OCI-LY7 (cell line): ENCODE measurements at regions not wholly inside any gene's neighbourhood (a gene's known extent, or its start where the extent isn't known, plus 50 kb on each side); places are given as distances from the start of the nearest gene placed in this dataset.

Experiments used
- BruUV-seq: library from RNA; stranded (reverse); fragments of 400-500 nt; replicated peaks from 2 replicates; lab custom pipeline; 2021; lab: Mats Ljungman, UMichigan
- CTCF ChIA-PET: fragments of 300-600 bp; sonication (Branson Sonifier 250); formaldehyde crosslinking; loops from one replicate; lab custom pipeline; 2022; ENCODE audit warnings: antibody characterized with exemption; ENCODE audit not compliant: unreplicated experiment; lab: Charles Lee
- POLR2A ChIA-PET: fragments of 300-600 bp; sonication (Branson Sonifier 250); formaldehyde crosslinking; loops from one replicate; lab custom pipeline; 2022; ENCODE audit warnings: antibody characterized with exemption; lab: Charles Lee
- DNase-seq: peaks from one replicate; pipeline ENCODE4 v3.0.0-alpha.2; 2015; ENCODE audit warnings: low spot score
- H2AFZ ChIP-seq: fragments of 200-600 bp; sonication (generic), shearing (Covaris generic); 2 replicates; pipeline ENCODE4 v1.6.1; 2014; ENCODE audit warnings: mild to moderate bottlenecking, antibody characterized with exemption, low read length, moderate library complexity
- H3K27ac ChIP-seq: fragments of 200-600 bp; sonication (generic); 2 replicates; pipeline ENCODE4 v1.5.1; 2014; ENCODE audit warnings: mixed run types, low read depth, mild to moderate bottlenecking, moderate library complexity, low read length, inconsistent platforms; ENCODE audit not compliant: poor library complexity, severe bottlenecking
- H3K36me3 ChIP-seq: fragments of 200-600 bp; sonication (generic); 2 replicates; pipeline ENCODE4 v1.6.1; 2014; ENCODE audit warnings: mild to moderate bottlenecking, antibody characterized with exemption, low read length, moderate library complexity, mixed read lengths; ENCODE audit not compliant: insufficient read depth
- H3K4me1 ChIP-seq: fragments of 200-600 bp; sonication (generic); 2 replicates; pipeline ENCODE4 v1.5.1; 2014; ENCODE audit warnings: mild to moderate bottlenecking, low read length; ENCODE audit not compliant: insufficient read depth, poor library complexity, severe bottlenecking
- H3K4me2 ChIP-seq: fragments of 200-600 bp; sonication (generic); 2 replicates; pipeline ENCODE4 v1.6.1; 2014; ENCODE audit warnings: mild to moderate bottlenecking, low read length
- H3K4me3 ChIP-seq: fragments of 200-600 bp; sonication (generic); 2 replicates; pipeline ENCODE4 v1.5.1; 2014; ENCODE audit warnings: mild to moderate bottlenecking, low read depth, low read length; ENCODE audit not compliant: poor library complexity, severe bottlenecking
- H3K79me2 ChIP-seq: fragments of 200-600 bp; sonication (generic); 2 replicates; pipeline ENCODE4 v1.6.1; 2016; ENCODE audit warnings: low read depth, mild to moderate bottlenecking, low read length, moderate library complexity, mixed read lengths; ENCODE audit not compliant: insufficient read depth
- H3K9me2 ChIP-seq: fragments of 200-600 bp; sonication (generic); 2 replicates; pipeline ENCODE4 v1.6.1; 2016; ENCODE audit warnings: mild to moderate bottlenecking, low read length, mixed read lengths; ENCODE audit not compliant: insufficient read depth
- H3K9me3 ChIP-seq: fragments of 200-600 bp; sonication (generic); 2 replicates; pipeline ENCODE4 v1.6.1; 2014; ENCODE audit warnings: mild to moderate bottlenecking, mixed run types, low read length, mixed read lengths
- H4K20me1 ChIP-seq: fragments of 200-600 bp; sonication (generic); 2 replicates; pipeline ENCODE4 v1.6.1; 2014; ENCODE audit warnings: mild to moderate bottlenecking, antibody characterized with exemption, low read length, moderate library complexity, mixed read lengths; ENCODE audit not compliant: insufficient read depth
- EZH2phosphoT487 ChIP-seq: fragments of 200-600 bp; sonication (generic); IDR thresholded peaks from 2 replicates; pipeline ENCODE4 v1.6.1; 2018; ENCODE audit warnings: low read depth, borderline replicate concordance, mild to moderate bottlenecking, mixed run types, antibody characterized with exemption, low read length, moderate library complexity, mixed read lengths
- intact Hi-C: fragments of 100-400 bp; cut with micrococcal nuclease; formaldehyde crosslinking; loops from one replicate; pipeline ENCODE4 v1.10.0; 2022; ENCODE audit not compliant: unreplicated experiment
- TF ChIP-seq, protein P1 (sequence below): fragments of 200-600 bp; sonication (generic); conservative IDR thresholded peaks from 2 replicates; pipeline ENCODE4 v1.5.1; 2014; ENCODE audit warnings: mild to moderate bottlenecking, antibody characterized with exemption, low read length, moderate library complexity, mixed read lengths

DNA sequence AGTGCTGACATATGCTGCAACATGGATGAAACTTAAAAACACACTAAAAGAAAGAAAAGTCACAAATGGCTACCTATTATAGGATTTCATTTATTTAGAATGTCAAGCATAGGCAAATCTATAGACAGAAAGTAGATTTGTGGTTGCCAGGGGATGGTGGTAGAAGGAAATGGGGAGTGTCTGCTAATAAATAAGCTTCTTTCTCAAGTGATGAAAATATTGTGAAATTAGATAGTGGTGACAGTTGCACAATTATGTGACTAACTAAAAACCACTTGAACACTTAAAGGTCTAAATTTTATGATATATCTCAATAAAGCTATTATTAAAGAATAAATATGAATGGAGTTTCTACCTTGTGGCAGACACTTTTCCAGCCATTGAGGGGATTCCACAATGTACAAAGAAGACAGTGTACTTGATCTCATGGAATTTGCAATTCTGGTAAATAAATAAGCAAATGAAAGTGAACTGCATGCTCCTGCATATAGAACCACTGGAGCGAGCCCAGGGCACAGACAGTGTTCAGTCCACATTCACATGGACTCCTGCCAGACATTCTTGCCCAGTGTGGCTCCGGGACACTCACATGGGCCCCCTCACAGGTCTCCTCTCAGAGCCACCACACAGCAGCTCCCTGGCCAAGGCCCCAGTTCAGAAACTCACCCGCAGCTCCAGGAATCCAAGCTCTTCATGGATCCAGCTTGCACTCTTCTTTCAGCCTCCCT, 107.1 kb upstream of the ARID2 start:
- no peak for DNase-seq
- TF ChIP-seq EZH2phosphoT487, result no peak
- TF ChIP-seq, protein P1, sequence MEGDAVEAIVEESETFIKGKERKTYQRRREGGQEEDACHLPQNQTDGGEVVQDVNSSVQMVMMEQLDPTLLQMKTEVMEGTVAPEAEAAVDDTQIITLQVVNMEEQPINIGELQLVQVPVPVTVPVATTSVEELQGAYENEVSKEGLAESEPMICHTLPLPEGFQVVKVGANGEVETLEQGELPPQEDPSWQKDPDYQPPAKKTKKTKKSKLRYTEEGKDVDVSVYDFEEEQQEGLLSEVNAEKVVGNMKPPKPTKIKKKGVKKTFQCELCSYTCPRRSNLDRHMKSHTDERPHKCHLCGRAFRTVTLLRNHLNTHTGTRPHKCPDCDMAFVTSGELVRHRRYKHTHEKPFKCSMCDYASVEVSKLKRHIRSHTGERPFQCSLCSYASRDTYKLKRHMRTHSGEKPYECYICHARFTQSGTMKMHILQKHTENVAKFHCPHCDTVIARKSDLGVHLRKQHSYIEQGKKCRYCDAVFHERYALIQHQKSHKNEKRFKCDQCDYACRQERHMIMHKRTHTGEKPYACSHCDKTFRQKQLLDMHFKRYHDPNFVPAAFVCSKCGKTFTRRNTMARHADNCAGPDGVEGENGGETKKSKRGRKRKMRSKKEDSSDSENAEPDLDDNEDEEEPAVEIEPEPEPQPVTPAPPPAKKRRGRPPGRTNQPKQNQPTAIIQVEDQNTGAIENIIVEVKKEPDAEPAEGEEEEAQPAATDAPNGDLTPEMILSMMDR, result no peak
- Histone ChIP-seq H2AFZ (no peak overlapping the region), H3K9me2 (no peaks in the 10 kb centered on the region), H3K4me2 (no peak overlapping the region), H3K27ac (no peak overlapping the region), H3K79me2 (no peaks in the 10 kb centered on the region), H4K20me1 (no peaks in the 10 kb centered on the region), H3K4me3 (no peak overlapping the region), H3K4me1 (no peaks in the 10 kb centered on the region), H3K9me3 (no peaks in the 10 kb centered on the region), H3K36me3 (no peaks in the 10 kb centered on the region)
- intact Hi-C loops, result no loop called here
- ChIA-PET POLR2A (no interaction called here), CTCF (no interaction called here)
- no TSS peak for BruUV-seq

DNA sequence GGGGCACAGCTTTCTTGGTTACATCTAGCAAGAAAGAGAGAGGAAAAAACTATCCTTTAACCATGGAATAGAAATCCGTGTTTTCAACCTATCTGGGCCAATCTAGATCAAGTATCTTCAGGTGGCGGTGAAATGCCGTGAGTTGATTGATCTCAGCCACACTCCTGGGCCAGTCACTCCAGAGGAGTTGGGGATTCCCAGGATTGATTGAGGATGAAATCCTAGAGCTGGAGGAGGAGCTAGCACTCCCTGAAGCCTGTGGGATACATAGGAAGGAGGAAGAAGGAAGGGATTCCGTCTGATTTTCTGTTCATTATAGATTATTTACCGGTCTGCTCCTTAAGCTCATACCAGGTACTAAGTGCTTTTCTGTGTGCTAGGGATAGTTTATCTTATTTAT, 106.3 kb upstream of the ARID2 start:
- intact Hi-C loops, result no loop called here
- Histone ChIP-seq H3K79me2 (no peaks in the 10 kb centered on the region), H3K4me1 (no peaks in the 10 kb centered on the region), H3K4me2 (no peak overlapping the region), H4K20me1 (no peaks in the 10 kb centered on the region), H2AFZ (no peak overlapping the region), H3K9me3 (no peaks in the 10 kb centered on the region), H3K36me3 (no peaks in the 10 kb centered on the region), H3K27ac (no peak overlapping the region), H3K9me2 (no peaks in the 10 kb centered on the region), H3K4me3 (no peak overlapping the region)
- ChIA-PET POLR2A (no interaction called here), CTCF (no interaction called here)
- TF ChIP-seq, protein P1, result no peak
- no peak for TF ChIP-seq EZH2phosphoT487
- BruUV-seq, result no TSS peak
- no peak for DNase-seq

- Histone ChIP-seq H4K20me1 (no peaks in the 10 kb centered on the region), H3K4me2 (no peak overlapping the region), H3K4me3 (no peak overlapping the region), H3K9me2 (no peaks in the 10 kb centered on the region), H3K4me1 (no peaks in the 10 kb centered on the region), H3K79me2 (no peaks in the 10 kb centered on the region), H3K27ac (no peak overlapping the region), H3K36me3 (no peaks in the 10 kb centered on the region), H2AFZ (no peak overlapping the region), H3K9me3 (no peaks in the 10 kb centered on the region)
- DNase-seq, result no peak
- ChIA-PET POLR2A (interaction anchor here (0.6 to 0.7 kb wide), 2 partner anchors 100 to 990 kb away, joined by 3 to 4 read pairs; no protein-coding TSS in a partner anchor), CTCF (no interaction called here)
- TF ChIP-seq EZH2phosphoT487, result no peak
- TF ChIP-seq, protein P1, result no peak
- BruUV-seq, result no TSS peak
- intact Hi-C loops, result no loop called here
Measured at GRCh38 chr12:45623940-45624339, 105.6 kb upstream of the ARID2 start.
